GM19463 (cell line): ENCODE measurements at regions not wholly inside any gene's neighbourhood (a gene's known extent, or its start where the extent isn't known, plus 50 kb on each side); places are given as distances from the start of the nearest gene placed in this dataset.

Experiments used
- ATAC-seq: cut with Tn5 transposase; IDR thresholded peaks from one replicate; pipeline ENCODE4 v1.9.1; 2021; ENCODE audit warnings: mild to moderate bottlenecking, moderate library complexity; ENCODE audit not compliant: unreplicated experiment

GRCh38 chr14:62626416-62626815, 418.8 kb downstream of the KCNH5 start:
- ATAC-seq: no peak

GRCh38 chr14:62629176-62629725, 416.0 kb downstream of the KCNH5 start:
- ATAC-seq: no peak

- ATAC-seq: no peak
These were observed 414.1 kb downstream of the KCNH5 start for GRCh38 chr14:62631176-62631575.

GRCh38 chr14:62632771-62633170, 412.5 kb downstream of the KCNH5 start:
- ATAC-seq: no peak

GRCh38 chr14:62645649-62646048, 399.6 kb downstream of the KCNH5 start:
- no peak for ATAC-seq
